ENCODE measurements at regions not wholly inside any gene's neighbourhood (a gene's known extent, or its start where the extent isn't known, plus 50 kb on each side); places are given as distances from the start of the nearest gene placed in this dataset.
"Not testable (repeated sequence)": the region's sequence is repeated elsewhere in the genome, so short reads cannot be mapped to it uniquely, and the experiment has no call there.

- no peak for TF ChIP-seq CTCF (IDR thresholded peaks at IDR 0.05; ENCODE audit: low read depth, low read length)
- H3K4me3 ChIP-seq (ENCODE audit: low read depth, low read length), result no peak overlapping the region
These were observed 463.8 kb upstream of the GCFC2 start for GRCh38 chr2:76174505-76174904.

GRCh38 chr2:76173206-76173605, 462.5 kb upstream of the GCFC2 start:
- H3K4me3 ChIP-seq (ENCODE audit: low read depth, low read length), result not testable (repeated sequence)

- not testable (repeated sequence) for H3K4me3 ChIP-seq (ENCODE audit: low read depth, low read length)
These were observed 461.5 kb upstream of the GCFC2 start for GRCh38 chr2:76172154-76172595.

- no peak overlapping the region for H3K4me3 ChIP-seq (ENCODE audit: low read depth, low read length)
- no peak for TF ChIP-seq CTCF (IDR thresholded peaks at IDR 0.05; ENCODE audit: low read depth, low read length)
These were observed 460.1 kb upstream of the GCFC2 start for GRCh38 chr2:76170856-76171255.

- TF ChIP-seq CTCF (IDR thresholded peaks at IDR 0.05; ENCODE audit: low read depth, low read length), result no peak
These were observed 459.3 kb upstream of the GCFC2 start for GRCh38 chr2:76170009-76170384.

GRCh38 chr2:76169276-76170008, 458.7 kb upstream of the GCFC2 start:
- no peak for TF ChIP-seq CTCF (IDR thresholded peaks at IDR 0.05; ENCODE audit: low read depth, low read length)
- H3K4me3 ChIP-seq (ENCODE audit: low read depth, low read length), result no peak overlapping the region

More at GRCh38 chr2:76170009-76170384, 459.3 kb upstream of the GCFC2 start:
- no peak overlapping the region for H3K4me3 ChIP-seq (ENCODE audit: low read depth, low read length)

- H3K4me3 ChIP-seq (ENCODE audit: low read depth, low read length), result no peak overlapping the region
- TF ChIP-seq CTCF (IDR thresholded peaks at IDR 0.05; ENCODE audit: low read depth, low read length), result no peak
These were observed 453.1 kb upstream of the GCFC2 start for GRCh38 chr2:76163860-76164259.

- no peak for TF ChIP-seq CTCF (IDR thresholded peaks at IDR 0.05; ENCODE audit: low read depth, low read length)
- no peak overlapping the region for H3K4me3 ChIP-seq (ENCODE audit: low read depth, low read length)
These were observed 450.0 kb upstream of the GCFC2 start for GRCh38 chr2:76160670-76161069.

All from WI38 (cell line).